Left colon (tissue), 2 donors: ENCODE measurements at regions not wholly inside any gene's neighbourhood (a gene's known extent, or its start where the extent isn't known, plus 50 kb on each side); places are given as distances from the start of the nearest gene placed in this dataset.
"Not testable (repeated sequence)": the region's sequence is repeated elsewhere in the genome, so short reads cannot be mapped to it uniquely, and the experiment has no call there.

Experiments
- ATAC-seq: fragments of 200-7000 bp; cut with Tn5 transposase; one replicate; pipeline ENCODE4 v1.9.1; 2020; ENCODE audit warnings: mild to moderate bottlenecking, moderate library complexity
- DNase-seq, 2 donors: peaks; one replicate each; pipeline ENCODE4 v3.0.0-alpha.2; 2020
- intact Hi-C, 2 donors: fragments of 100-400 bp; cut with DNase I in 1 of 2; cut with micrococcal nuclease in 1 of 2; formaldehyde crosslinking; loops; one replicate each; pipeline versions ENCODE4 v1.11.2 to v1.14.0; 2022; cut with DNase I, micrococcal nuclease
- donor health status: DM: no; HTN: no; CAD: no.
- donor health status: DM: yes; HTN: yes; CAD: no.

- no peak for ATAC-seq
- intact Hi-C loops: no loop called here
- DNase-seq: no peak
These were observed 486.7 kb upstream of the SALL3 start for GRCh38 chr18:78492813-78493371.

- ATAC-seq, intact Hi-C loops, DNase-seq: not testable (repeated sequence)
These were observed 486.1 kb upstream of the SALL3 start for GRCh38 chr18:78493490-78493889.

GRCh38 chr18:78494204-78495085 lies 485.2 kb upstream of the SALL3 start:
- intact Hi-C loops: no loop called here
- DNase-seq (no peak), ATAC-seq (no peak)

- intact Hi-C loops: no loop called here
- ATAC-seq: no peak
- DNase-seq: no peak
These were observed 484.1 kb upstream of the SALL3 start for GRCh38 chr18:78495550-78495949.

- ATAC-seq (no peak), DNase-seq (no peak)
- intact Hi-C loops: no loop called here
These were observed 483.5 kb upstream of the SALL3 start for GRCh38 chr18:78496079-78496478.

GRCh38 chr18:78497641-78498040 lies 482.0 kb upstream of the SALL3 start:
- no peak for DNase-seq
- intact Hi-C loops: no loop called here

GRCh38 chr18:78499586-78499985 lies 480.0 kb upstream of the SALL3 start:
- intact Hi-C loops: no loop called here

More at GRCh38 chr18:78497641-78498040, 482.0 kb upstream of the SALL3 start:
- no peak for ATAC-seq

GRCh38 chr18:78501251-78501650 lies 478.4 kb upstream of the SALL3 start:
- intact Hi-C loops: no loop called here
- ATAC-seq (no peak), DNase-seq (no peak)

More at GRCh38 chr18:78499586-78499985, 480.0 kb upstream of the SALL3 start:
- DNase-seq: no peak
- ATAC-seq: no peak

- ATAC-seq (no peak), DNase-seq (no peak)
- intact Hi-C loops: no loop called here
These were observed 476.5 kb upstream of the SALL3 start for GRCh38 chr18:78503129-78503528.

- no peak for ATAC-seq
- DNase-seq: no peak
- intact Hi-C loops: no loop called here
These were observed 473.7 kb upstream of the SALL3 start for GRCh38 chr18:78505851-78506461.

GRCh38 chr18:78507217-78507616 lies 472.4 kb upstream of the SALL3 start:
- DNase-seq (no peak), ATAC-seq (no peak)
- intact Hi-C loops: no loop called here

- intact Hi-C loops, ATAC-seq, DNase-seq: not testable (repeated sequence)
These were observed 471.3 kb upstream of the SALL3 start for GRCh38 chr18:78508228-78508824.

GRCh38 chr18:78510091-78510490 lies 469.5 kb upstream of the SALL3 start:
- no peak for ATAC-seq
- DNase-seq: no peak
- intact Hi-C loops: no loop called here

GRCh38 chr18:78510636-78511035 lies 469.0 kb upstream of the SALL3 start:
- DNase-seq (no peak), ATAC-seq (no peak)
- intact Hi-C loops: no loop called here

GRCh38 chr18:78511666-78512601 lies 467.7 kb upstream of the SALL3 start:
- ATAC-seq (no peak), DNase-seq (no peak)
- intact Hi-C loops: no loop called here

- intact Hi-C loops: no loop called here
- DNase-seq: no peak
These were observed 464.5 kb upstream of the SALL3 start for GRCh38 chr18:78514910-78515670.

GRCh38 chr18:78517328-78517727 lies 462.3 kb upstream of the SALL3 start:
- ATAC-seq: no peak
- DNase-seq: no peak
- intact Hi-C loops: no loop called here

More at GRCh38 chr18:78514910-78515670, 464.5 kb upstream of the SALL3 start:
- no peak for ATAC-seq

- intact Hi-C loops: no loop called here
- no peak for ATAC-seq
These were observed 461.6 kb upstream of the SALL3 start for GRCh38 chr18:78517973-78518372.

More at GRCh38 chr18:78517973-78518372, 461.6 kb upstream of the SALL3 start:
- DNase-seq: no peak
